ENCODE measurements at regions not wholly inside any gene's neighbourhood (a gene's known extent, or its start where the extent isn't known, plus 50 kb on each side); places are given as distances from the start of the nearest gene placed in this dataset.

- no peak for DNase-seq (ENCODE audit: low read depth)
- no peak overlapping the region for H3K4me3 ChIP-seq (ENCODE audit: low read depth, low read length)
- TF ChIP-seq CTCF (conservative IDR thresholded peaks at IDR 0.05; ENCODE audit: low read depth, low read length): no peak
Measured at GRCh38 chr17:53912117-53912516, 89.4 kb downstream of the KIF2B start.

GRCh38 chr17:53919356-53919755 lies 96.6 kb downstream of the KIF2B start:
- no peak for TF ChIP-seq CTCF (conservative IDR thresholded peaks at IDR 0.05; ENCODE audit: low read depth, low read length)
- no peak overlapping the region for H3K4me3 ChIP-seq (ENCODE audit: low read depth, low read length)
- no peak for DNase-seq (ENCODE audit: low read depth)

- no peak overlapping the region for H3K4me3 ChIP-seq (ENCODE audit: low read depth, low read length)
- TF ChIP-seq CTCF (conservative IDR thresholded peaks at IDR 0.05; ENCODE audit: low read depth, low read length): no peak
- peak; percentile 0 for DNase-seq (ENCODE audit: low read depth)
Measured at GRCh38 chr17:53924530-53925455, 102.1 kb downstream of the KIF2B start.

GRCh38 chr17:53932386-53932785 lies 109.7 kb downstream of the KIF2B start:
- H3K4me3 ChIP-seq (ENCODE audit: low read depth, low read length): no peak overlapping the region
- no peak for TF ChIP-seq CTCF (conservative IDR thresholded peaks at IDR 0.05; ENCODE audit: low read depth, low read length)
- DNase-seq (ENCODE audit: low read depth): no peak

GRCh38 chr17:53934931-53935330 lies 112.2 kb downstream of the KIF2B start:
- H3K4me3 ChIP-seq (ENCODE audit: low read depth, low read length): no peak overlapping the region
- TF ChIP-seq CTCF (conservative IDR thresholded peaks at IDR 0.05; ENCODE audit: low read depth, low read length): no peak
- no peak for DNase-seq (ENCODE audit: low read depth)

GRCh38 chr17:53941231-53941630 lies 118.5 kb downstream of the KIF2B start:
- no peak for DNase-seq (ENCODE audit: low read depth)
- TF ChIP-seq CTCF (conservative IDR thresholded peaks at IDR 0.05; ENCODE audit: low read depth, low read length): no peak
- no peak overlapping the region for H3K4me3 ChIP-seq (ENCODE audit: low read depth, low read length)

GRCh38 chr17:53942436-53942835 lies 119.7 kb downstream of the KIF2B start:
- DNase-seq (ENCODE audit: low read depth): no peak
- no peak for TF ChIP-seq CTCF (conservative IDR thresholded peaks at IDR 0.05; ENCODE audit: low read depth, low read length)
- no peak overlapping the region for H3K4me3 ChIP-seq (ENCODE audit: low read depth, low read length)
